Motor neuron (in vitro differentiated cells): ENCODE measurements at regions not wholly inside any gene's neighbourhood (a gene's known extent, or its start where the extent isn't known, plus 50 kb on each side); places are given as distances from the start of the nearest gene placed in this dataset.

Experiments used
- ATAC-seq, 8 experiments: fragments of 200-7000 bp; cut with Tn5 transposase; replicated peaks in 6 of 8; 2 replicates each; pipeline ENCODE4 v1.8.0; 2021; ENCODE audit warnings: mild to moderate bottlenecking in 8 of 8, moderate library complexity in 8 of 8
- H3K27ac ChIP-seq, 2 donors: fragments of 250-450 bp; sonication (Bioruptor Pico); 2 replicates each; pipeline ENCODE4 v1.9.0; 2021; ENCODE audit warnings: antibody characterized with exemption in 2 of 2, mild to moderate bottlenecking in 2 of 2, moderate library complexity in 1 of 2
- H3K4me1 ChIP-seq, 2 donors: fragments of 250-450 bp; sonication (Bioruptor Pico); replicated peaks in 1 of 2; 2 replicates each; pipeline ENCODE4 v1.6.1; 2021; ENCODE audit warnings: antibody characterized with exemption in 2 of 2, mild to moderate bottlenecking in 2 of 2, moderate library complexity in 1 of 2
- H3K4me3 ChIP-seq, 5 donors: fragments of 250-450 bp; sonication (Bioruptor Pico); 2 replicates each; pipeline ENCODE4 v1.9.0; 2021; ENCODE audit warnings: antibody characterized with exemption in 5 of 5, mild to moderate bottlenecking in 5 of 5, moderate library complexity in 4 of 5
- WGBS, 10 experiments: fragments of 450-650 bp; shearing (Covaris generic); methylation state at CpG; one replicate each; pipeline ENCODE4 v1.0.0; 2022; 5-methylcytosine and 5-hydroxymethylcytosine counted together
- in situ Hi-C, 9 experiments: fragments of 400-800 bp; cut with MboI; loops; one replicate each; pipeline ENCODE4 v1.15.0; 2021; ENCODE audit warnings: low sequenced_read_pairs in 9 of 9, low pct_unique_long_range_greater_than_20kb in 2 of 9; ENCODE audit not compliant: unreplicated experiment in 9 of 9

DNA sequence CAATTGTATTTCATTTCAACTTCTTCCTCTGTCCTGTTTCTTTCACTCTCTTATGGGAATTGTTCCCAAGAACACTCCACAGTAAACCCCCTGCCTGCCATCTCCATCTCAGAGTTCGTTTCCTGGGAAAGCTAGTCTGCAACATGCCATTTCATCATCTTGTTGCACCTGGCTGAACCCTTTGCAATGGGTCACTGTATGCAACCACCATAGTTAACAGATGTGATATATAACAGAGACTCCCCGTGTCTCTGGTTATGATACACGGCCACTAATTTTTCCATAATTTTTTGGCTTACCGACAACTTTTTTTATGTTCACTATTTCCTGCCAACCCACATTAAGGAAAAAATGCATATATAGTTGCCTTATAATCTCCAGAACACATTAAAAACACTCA lies 95.5 kb downstream of the CHST2 start:
- WGBS, 10 experiments = 43 to 100% (median 89%) methylated on average over 2 to 4 of the region's 4 CpGs; no CpG with 5 or more reads in 1 of the 10 experiments
- Histone ChIP-seq H3K4me1 (no peaks in the 10 kb centered on the region), H3K4me3 (no peak overlapping the region), H3K27ac (no peak overlapping the region)
- in situ Hi-C loops = no loop called here
- no peak for ATAC-seq
